K562 (cell line): ENCODE measurements at regions not wholly inside any gene's neighbourhood (a gene's known extent, or its start where the extent isn't known, plus 50 kb on each side); places are given as distances from the start of the nearest gene placed in this dataset.
A peak's percentile ranks its signal among the peaks of the same experiment; 100 is the strongest.

Source experiments
- ATAC-seq: fragments of 200-7000 bp; cut with Tn5 transposase; 3 replicates; pipeline ENCODE4 v1.9.1; 2020; ENCODE audit warnings: moderate library complexity
- BruUV-seq: library from RNA; stranded (reverse); fragments of 400-500 nt; replicated peaks from 2 replicates; lab custom pipeline; 2021; lab: Mats Ljungman, UMichigan
- CTCF ChIA-PET: fragments of 300-600 bp; formaldehyde crosslinking; extraction: SDS; loops from one replicate; lab custom pipeline; 2021; ENCODE audit warnings: low intra/inter-chr PET ratio; lab: Yijun Ruan, JAX
- POLR2A ChIA-PET: fragments of 300-600, 350-650 bp; sonication (Branson Sonifier 250); formaldehyde crosslinking; extraction: SDS; loops from one replicate; lab custom pipeline; 2021; ENCODE audit warnings: antibody characterized with exemption, inconsistent platforms; lab: Yijun Ruan, JAX
- DNase-seq, 4 experiments: peaks; one replicate each; pipeline versions ENCODE4 v3.0.0 to v3.0.0-alpha.2; 2011 to 2018; ENCODE audit warnings: low spot score in 3 of 4, mixed read lengths in 3 of 4; ENCODE audit errors: extremely low read depth in 1 of 4
- FAIRE-seq: peaks from 2 replicates; lab custom pipeline; 2011; peaks lifted over from hg19 to GRCh38; lab: Jason Lieb, UNC
- H2AFZ ChIP-seq: 2 replicates; pipeline ENCODE4 v1.6.0; 2011; ENCODE audit warnings: low read depth, low read length, control low read depth, inconsistent platforms
- H3K27ac ChIP-seq: fragments of 200-600 bp; 3 replicates; pipeline ENCODE4 v1.8.0; 2011; ENCODE audit warnings: low read depth, mild to moderate bottlenecking, control low read depth, inconsistent platforms, low read length, moderate library complexity, mixed read lengths; ENCODE audit errors: extremely low read depth
- H3K27me3 ChIP-seq, 2 experiments: fragments of 300-600 bp in 1 of 2; 2 replicates in 1 of 2; 3 replicates in 1 of 2; pipeline versions ENCODE4 v1.6.0 to v1.8.0; 2011; ENCODE audit warnings: inconsistent platforms in 2 of 2, low read length in 2 of 2, mild to moderate bottlenecking in 1 of 2, mixed read lengths in 1 of 2, moderate library complexity in 1 of 2; ENCODE audit not compliant: control insufficient read depth in 2 of 2, insufficient read depth in 2 of 2
- H3K36me3 ChIP-seq: fragments of 300-600 bp; 3 replicates; pipeline ENCODE4 v1.8.0; 2011; ENCODE audit warnings: mild to moderate bottlenecking, low read length, inconsistent platforms; ENCODE audit not compliant: control insufficient read depth, insufficient read depth
- H3K4me1 ChIP-seq, 2 experiments: fragments of 200-600 bp in 1 of 2; replicated peaks in 1 of 2; 2 replicates in 1 of 2; 3 replicates in 1 of 2; pipeline versions ENCODE4 v1.5.1 to v1.8.0; 2011; ENCODE audit warnings: inconsistent platforms in 2 of 2, low read length in 2 of 2, mild to moderate bottlenecking in 1 of 2, mixed read lengths in 1 of 2, moderate library complexity in 1 of 2; ENCODE audit not compliant: control insufficient read depth in 2 of 2, insufficient read depth in 2 of 2
- H3K4me2 ChIP-seq: 2 replicates; pipeline ENCODE4 v1.6.1; 2011; ENCODE audit warnings: low read length, control low read depth, inconsistent platforms, mixed read lengths; ENCODE audit not compliant: insufficient read depth
- H3K4me3 ChIP-seq: fragments of 200-600 bp; sonication (generic), shearing (Covaris generic); 2 replicates; pipeline ENCODE4 v1.5.1; 2016; ENCODE audit warnings: control low read depth, inconsistent platforms
- H3K79me2 ChIP-seq: fragments of 200-600 bp; 3 replicates; pipeline ENCODE4 v1.8.0; 2011; ENCODE audit warnings: low read length, inconsistent platforms; ENCODE audit not compliant: control insufficient read depth, insufficient read depth
- H3K9ac ChIP-seq, 2 experiments: 2 replicates each; pipeline versions ENCODE4 v1.6.0 to v1.6.1; 2011; ENCODE audit warnings: low read depth in 2 of 2, low read length in 2 of 2, control low read depth in 1 of 2, inconsistent platforms in 1 of 2, mild to moderate bottlenecking in 1 of 2, mixed read lengths in 1 of 2; ENCODE audit not compliant: insufficient read depth in 1 of 2
- H3K9me1 ChIP-seq: one replicate; pipeline ENCODE4 v1.6.0; 2011; ENCODE audit warnings: inconsistent platforms, mild to moderate bottlenecking, low read length, moderate library complexity; ENCODE audit not compliant: control insufficient read depth, insufficient read depth
- H3K9me3 ChIP-seq: replicated peaks from 2 replicates; pipeline ENCODE4 v1.5.1; 2011; ENCODE audit warnings: low read depth, low read length, inconsistent platforms; ENCODE audit not compliant: control insufficient read depth, insufficient read depth
- H4K20me1 ChIP-seq: replicated peaks from 2 replicates; pipeline ENCODE4 v1.6.1; 2011; ENCODE audit warnings: low read length, inconsistent platforms, mixed read lengths; ENCODE audit not compliant: control insufficient read depth, insufficient read depth
- ATF1 ChIP-seq, 2 experiments: fragments of 450-650 bp in 1 of 2; IDR thresholded peaks; 2 replicates each; pipeline ENCODE4 v1.6.1; 2016; ENCODE audit warnings: missing compliant biosample characterization in 1 of 2, missing genetic modification characterization in 1 of 2
- DDX20 ChIP-seq: fragments of 450-650 bp; IDR thresholded peaks from 2 replicates; pipeline ENCODE4 v1.6.1; 2016; ENCODE audit warnings: missing genetic modification characterization, low read depth, mild to moderate bottlenecking, missing compliant biosample characterization, moderate library complexity
- MYNN ChIP-seq, 2 experiments: sonication (generic); formaldehyde crosslinking in 1 of 2; IDR thresholded peaks; 2 replicates each; pipeline versions ENCODE4 v1.5.0 to v1.6.1; 2016 to 2020; ENCODE audit warnings: antibody characterized with exemption in 1 of 2, missing genetic modification reagents in 1 of 2
- PRMT5 ChIP-seq: sonication (generic); formaldehyde crosslinking; IDR thresholded peaks from 2 replicates; pipeline ENCODE4 v1.5.0; 2020; ENCODE audit warnings: missing genetic modification reagents
- PTBP1 ChIP-seq: fragments of 200-400 bp; formaldehyde crosslinking; IDR thresholded peaks from 2 replicates; pipeline ENCODE4 v1.6.1; 2017; ENCODE audit warnings: low read depth, low read length
- ZNF184 ChIP-seq: sonication (generic); formaldehyde crosslinking; IDR thresholded peaks from 2 replicates; pipeline ENCODE4 v1.5.0; 2020; ENCODE audit warnings: missing genetic modification reagents
- ZNF436 ChIP-seq: fragments of 250-450, 450-650 bp; sonication (Bioruptor Pico); formaldehyde crosslinking; IDR thresholded peaks from 2 replicates; pipeline ENCODE4 v1.7.0; 2020; ENCODE audit warnings: mild to moderate bottlenecking
- ZNF764 ChIP-seq: fragments of 250-450 bp; sonication (Bioruptor Pico); IDR thresholded peaks from 2 replicates; pipeline ENCODE4 v1.4.0; 2020; ENCODE audit warnings: low read depth, mild to moderate bottlenecking, moderate library complexity
- WGBS: fragments of 100-300 bp; shearing (Covaris generic); methylation state at CpG from one replicate; pipeline ENCODE4 v1.1.6; 2016; ENCODE audit warnings: low coverage, mixed read lengths; ENCODE audit not compliant: insufficient coverage; ENCODE audit errors: missing lambda C conversion rate; 5-methylcytosine and 5-hydroxymethylcytosine counted together
- in situ Hi-C: fragments of 300-500 bp; cut with MboI; formaldehyde crosslinking; loops from 4 replicates; pipeline ENCODE4 v1.15.0; 2018; ENCODE audit warnings: inconsistent platforms, mixed read lengths
- intact Hi-C: fragments of 100-400 bp; cut with micrococcal nuclease; formaldehyde crosslinking; loops from 2 replicates; pipeline ENCODE4 v1.14.2; 2022
- TF ChIP-seq, protein P1 (sequence below): conservative IDR thresholded peaks from 2 replicates; pipeline ENCODE4 v1.6.1; 2011; ENCODE audit warnings: low read depth, mild to moderate bottlenecking, low read length; ENCODE audit not compliant: control insufficient read depth
- TF ChIP-seq, protein P2 (sequence below): sonication (generic); formaldehyde crosslinking; IDR thresholded peaks from 2 replicates; pipeline ENCODE4 v1.8.0; 2022; ENCODE audit warnings: mild to moderate bottlenecking, missing genetic modification reagents

DNA sequence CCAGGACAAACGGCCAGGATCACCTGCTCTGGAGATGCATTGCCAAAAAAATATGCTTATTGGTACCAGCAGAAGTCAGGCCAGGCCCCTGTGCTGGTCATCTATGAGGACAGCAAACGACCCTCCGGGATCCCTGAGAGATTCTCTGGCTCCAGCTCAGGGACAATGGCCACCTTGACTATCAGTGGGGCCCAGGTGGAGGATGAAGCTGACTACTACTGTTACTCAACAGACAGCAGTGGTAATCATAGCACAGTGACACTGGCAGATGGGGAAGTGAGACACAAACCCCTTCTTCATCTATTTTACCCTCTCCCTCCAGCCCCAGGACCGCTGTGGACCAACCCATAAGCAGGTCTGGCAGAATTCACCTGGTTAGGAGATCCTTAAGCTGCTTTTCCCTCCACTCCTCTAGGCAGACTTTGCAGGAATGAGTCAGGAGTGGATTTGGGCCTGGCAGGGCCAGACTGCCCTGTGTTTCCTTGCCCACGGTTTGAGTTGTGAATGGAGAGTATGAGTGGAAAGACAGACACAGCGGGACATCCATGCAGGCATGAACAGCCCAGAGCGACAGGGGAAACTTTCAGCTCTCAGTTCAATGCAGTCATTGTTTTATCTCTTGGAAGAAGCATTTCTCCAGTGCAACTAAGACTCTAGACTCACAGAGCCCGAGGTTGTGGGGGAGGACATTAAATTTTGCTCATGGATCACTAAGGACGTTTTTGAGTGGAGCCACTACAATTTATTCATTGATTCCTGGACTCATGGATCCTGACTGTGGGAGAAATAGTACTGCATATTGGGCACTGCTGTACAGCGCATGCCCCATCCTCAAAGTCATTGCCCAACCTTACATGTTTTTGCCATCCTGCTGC, 75.3 kb upstream of the IGLL5 start (continued):
- TF ChIP-seq PRMT5 (CRISPR knock-in tag) (0 out of 2 replicates have a peak, but pooled peaks have one; percentile 9), ZNF436 (no peak), ZNF764 (CRISPR knock-in tag) (no peak), PTBP1 (no peak), ZNF184 (0 out of 2 replicates have a peak, but pooled peaks have one; percentile 53)

GRCh38 chr22:22813126-22814075, 74.2 kb upstream of the IGLL5 start:
- Histone ChIP-seq H3K4me1 (peaks cover 0 to 4% of the 10 kb centered on the region in 2 experiments; a peak in 1 of 5 replicates), H2AFZ (no peak overlapping the region), H4K20me1 (peaks cover 76% of the 10 kb centered on the region), H3K4me2 (no peak overlapping the region), H3K36me3 (no peaks in the 10 kb centered on the region), H3K9me1 (peaks cover 18% of the 10 kb centered on the region), H3K9me3 (no peaks in the 10 kb centered on the region), H3K79me2 (no peaks in the 10 kb centered on the region), H3K4me3 (no peak overlapping the region), H3K27ac (no peak overlapping the region), H3K27me3 (peaks cover 19 to 37% of the 10 kb centered on the region in 2 experiments; a peak in 4 of 5 replicates), H3K9ac (no peak overlapping the region)
- FAIRE-seq, result no peak
- DNase-seq, result no peak
- BruUV-seq, result no TSS peak
- intact Hi-C loops (no loop called here), in situ Hi-C loops (loop anchor here (5.0 kb wide), 1 partner anchor 69 kb away; no protein-coding TSS in a partner anchor)
- POLR2A ChIA-PET, result interaction anchor here (0.6 to 6.1 kb wide), 10 partner anchors 11 to 73 kb away, joined by 3 to 41 read pairs (median 4); no protein-coding TSS in a partner anchor
- CTCF ChIA-PET, result interaction anchor here (0.6 to 14.4 kb wide), 5 partner anchors 24 to 430 kb away, joined by 3 to 251 read pairs (median 4); no protein-coding TSS in a partner anchor
- no peak for ATAC-seq
- WGBS, result under 1% methylated on average over 3 of the region's 3 CpGs
- 0 out of 2 replicates have a peak, but pooled peaks have one; percentile 30 for TF ChIP-seq ATF1 (CRISPR knock-in tag; IDR thresholded peaks at IDR 0.05)
- TF ChIP-seq ATF1 (tag; IDR thresholded peaks at IDR 0.05), result no peak
- TF ChIP-seq, protein P1, sequence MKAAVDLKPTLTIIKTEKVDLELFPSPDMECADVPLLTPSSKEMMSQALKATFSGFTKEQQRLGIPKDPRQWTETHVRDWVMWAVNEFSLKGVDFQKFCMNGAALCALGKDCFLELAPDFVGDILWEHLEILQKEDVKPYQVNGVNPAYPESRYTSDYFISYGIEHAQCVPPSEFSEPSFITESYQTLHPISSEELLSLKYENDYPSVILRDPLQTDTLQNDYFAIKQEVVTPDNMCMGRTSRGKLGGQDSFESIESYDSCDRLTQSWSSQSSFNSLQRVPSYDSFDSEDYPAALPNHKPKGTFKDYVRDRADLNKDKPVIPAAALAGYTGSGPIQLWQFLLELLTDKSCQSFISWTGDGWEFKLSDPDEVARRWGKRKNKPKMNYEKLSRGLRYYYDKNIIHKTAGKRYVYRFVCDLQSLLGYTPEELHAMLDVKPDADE, result 0 out of 2 replicates have a peak, but pooled peaks have one; percentile 51
- TF ChIP-seq DDX20 (tag), result no peak
- TF ChIP-seq MYNN (IDR thresholded peaks at IDR 0.05), result no peak
- TF ChIP-seq MYNN (CRISPR knock-in tag; IDR thresholded peaks at IDR 0.05), result peak; percentile 1; the same call in 1 of the 2 replicates
- TF ChIP-seq, protein P2, sequence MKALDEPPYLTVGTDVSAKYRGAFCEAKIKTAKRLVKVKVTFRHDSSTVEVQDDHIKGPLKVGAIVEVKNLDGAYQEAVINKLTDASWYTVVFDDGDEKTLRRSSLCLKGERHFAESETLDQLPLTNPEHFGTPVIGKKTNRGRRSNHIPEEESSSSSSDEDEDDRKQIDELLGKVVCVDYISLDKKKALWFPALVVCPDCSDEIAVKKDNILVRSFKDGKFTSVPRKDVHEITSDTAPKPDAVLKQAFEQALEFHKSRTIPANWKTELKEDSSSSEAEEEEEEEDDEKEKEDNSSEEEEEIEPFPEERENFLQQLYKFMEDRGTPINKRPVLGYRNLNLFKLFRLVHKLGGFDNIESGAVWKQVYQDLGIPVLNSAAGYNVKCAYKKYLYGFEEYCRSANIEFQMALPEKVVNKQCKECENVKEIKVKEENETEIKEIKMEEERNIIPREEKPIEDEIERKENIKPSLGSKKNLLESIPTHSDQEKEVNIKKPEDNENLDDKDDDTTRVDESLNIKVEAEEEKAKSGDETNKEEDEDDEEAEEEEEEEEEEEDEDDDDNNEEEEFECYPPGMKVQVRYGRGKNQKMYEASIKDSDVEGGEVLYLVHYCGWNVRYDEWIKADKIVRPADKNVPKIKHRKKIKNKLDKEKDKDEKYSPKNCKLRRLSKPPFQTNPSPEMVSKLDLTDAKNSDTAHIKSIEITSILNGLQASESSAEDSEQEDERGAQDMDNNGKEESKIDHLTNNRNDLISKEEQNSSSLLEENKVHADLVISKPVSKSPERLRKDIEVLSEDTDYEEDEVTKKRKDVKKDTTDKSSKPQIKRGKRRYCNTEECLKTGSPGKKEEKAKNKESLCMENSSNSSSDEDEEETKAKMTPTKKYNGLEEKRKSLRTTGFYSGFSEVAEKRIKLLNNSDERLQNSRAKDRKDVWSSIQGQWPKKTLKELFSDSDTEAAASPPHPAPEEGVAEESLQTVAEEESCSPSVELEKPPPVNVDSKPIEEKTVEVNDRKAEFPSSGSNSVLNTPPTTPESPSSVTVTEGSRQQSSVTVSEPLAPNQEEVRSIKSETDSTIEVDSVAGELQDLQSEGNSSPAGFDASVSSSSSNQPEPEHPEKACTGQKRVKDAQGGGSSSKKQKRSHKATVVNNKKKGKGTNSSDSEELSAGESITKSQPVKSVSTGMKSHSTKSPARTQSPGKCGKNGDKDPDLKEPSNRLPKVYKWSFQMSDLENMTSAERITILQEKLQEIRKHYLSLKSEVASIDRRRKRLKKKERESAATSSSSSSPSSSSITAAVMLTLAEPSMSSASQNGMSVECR (CRISPR knock-in tag), result no peak
